Astrocyte (in vitro differentiated cells and primary cell): ENCODE measurements at regions not wholly inside any gene's neighbourhood (a gene's known extent, or its start where the extent isn't known, plus 50 kb on each side); places are given as distances from the start of the nearest gene placed in this dataset.
"Not testable (repeated sequence)": the region's sequence is repeated elsewhere in the genome, so short reads cannot be mapped to it uniquely, and the experiment has no call there.

Experiments used
- DNase-seq: peaks from one replicate; pipeline ENCODE4 v3.0.0-alpha.2; 2010; ENCODE audit warnings: low read depth
- FAIRE-seq: peaks from 2 replicates; lab custom pipeline; 2011; peaks lifted over from hg19 to GRCh38; lab: Jason Lieb, UNC
- H2AFZ ChIP-seq: 2 replicates; pipeline ENCODE4 v1.6.0; 2012; ENCODE audit warnings: low read depth, low read length, inconsistent platforms
- H3K27ac ChIP-seq: 2 replicates; pipeline ENCODE4 v1.5.1; 2011; ENCODE audit warnings: low read depth, low read length, inconsistent platforms
- H3K27me3 ChIP-seq: 2 replicates; pipeline ENCODE4 v1.6.0; 2011; ENCODE audit warnings: low read length, inconsistent platforms; ENCODE audit not compliant: insufficient read depth
- H3K36me3 ChIP-seq: 2 replicates; pipeline ENCODE4 v1.5.1; 2011; ENCODE audit warnings: low read length, inconsistent platforms; ENCODE audit not compliant: insufficient read depth
- H3K4me1 ChIP-seq: 2 replicates; pipeline ENCODE4 v1.5.1; 2011; ENCODE audit warnings: low read length, inconsistent platforms; ENCODE audit not compliant: insufficient read depth
- H3K4me2 ChIP-seq: 2 replicates; pipeline ENCODE4 v1.6.0; 2012; ENCODE audit warnings: low read length, inconsistent platforms
- H3K4me3 ChIP-seq: 2 replicates; pipeline ENCODE4 v1.5.1; 2011; ENCODE audit warnings: low read depth, mild to moderate bottlenecking, low read length, inconsistent platforms; ENCODE audit not compliant: insufficient read depth
- H3K79me2 ChIP-seq: 2 replicates; pipeline ENCODE4 v1.6.0; 2012; ENCODE audit warnings: mild to moderate bottlenecking, low read length, inconsistent platforms; ENCODE audit not compliant: insufficient read depth
- H3K9ac ChIP-seq: 2 replicates; pipeline ENCODE4 v1.6.0; 2012; ENCODE audit warnings: mild to moderate bottlenecking, low read length, inconsistent platforms
- H3K9me3 ChIP-seq: 2 replicates; pipeline ENCODE4 v1.5.1; 2012; ENCODE audit warnings: low read depth, mild to moderate bottlenecking, low read length, inconsistent platforms; ENCODE audit not compliant: insufficient read depth
- H4K20me1 ChIP-seq: 2 replicates; pipeline ENCODE4 v1.6.0; 2012; ENCODE audit warnings: low read length, inconsistent platforms; ENCODE audit not compliant: insufficient read depth
- H3K27ac Mint-ChIP-seq: one replicate; pipeline ENCODE4 v1.8.0; 2021; ENCODE audit warnings: mild to moderate bottlenecking, mixed read lengths; ENCODE audit not compliant: unreplicated experiment
- H3K27me3 Mint-ChIP-seq: one replicate; pipeline ENCODE4 v1.8.0; 2021; ENCODE audit warnings: low read depth, mixed read lengths; ENCODE audit not compliant: unreplicated experiment
- H3K36me3 Mint-ChIP-seq: one replicate; pipeline ENCODE4 v1.8.0; 2021; ENCODE audit warnings: low read depth, mixed read lengths; ENCODE audit not compliant: unreplicated experiment
- H3K4me1 Mint-ChIP-seq: one replicate; pipeline ENCODE4 v1.8.0; 2021; ENCODE audit warnings: low read depth, mixed read lengths; ENCODE audit not compliant: unreplicated experiment
- H3K4me3 Mint-ChIP-seq: one replicate; pipeline ENCODE4 v1.8.0; 2021; ENCODE audit warnings: mild to moderate bottlenecking, moderate library complexity, mixed read lengths; ENCODE audit not compliant: unreplicated experiment
- H3K9me3 Mint-ChIP-seq: one replicate; pipeline ENCODE4 v1.8.0; 2021; ENCODE audit warnings: mild to moderate bottlenecking, mixed read lengths; ENCODE audit not compliant: unreplicated experiment
- EZH2 ChIP-seq: IDR thresholded peaks from 2 replicates; pipeline ENCODE4 v1.6.1; 2012; ENCODE audit warnings: mild to moderate bottlenecking, low read length, inconsistent platforms; ENCODE audit not compliant: insufficient read depth
- TF ChIP-seq, protein P1 (sequence below): IDR thresholded peaks from 2 replicates; pipeline ENCODE4 v1.5.1; 2011; ENCODE audit warnings: low read depth, mild to moderate bottlenecking, inconsistent platforms, low read length, moderate library complexity; ENCODE audit not compliant: insufficient read depth

DNA sequence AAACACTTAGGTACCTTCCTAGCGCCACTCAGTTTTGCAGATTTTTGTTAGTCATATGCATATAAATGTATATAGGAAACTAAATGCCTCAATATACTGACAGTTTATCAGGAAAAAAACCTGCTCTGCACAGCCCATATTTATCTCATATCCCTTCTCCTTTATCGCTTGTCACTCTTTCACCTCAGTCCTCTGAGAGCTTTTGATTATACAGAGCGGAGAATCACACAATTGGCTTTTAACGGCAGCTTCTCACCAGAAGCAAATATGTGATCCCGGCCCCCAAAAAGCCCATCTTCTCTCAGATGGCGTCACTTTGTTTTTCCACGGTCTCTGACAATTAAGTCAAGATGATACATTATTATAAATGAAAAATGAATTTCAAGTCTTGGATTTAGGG is 362.6 kb downstream of the DNAH5 start:
- Histone ChIP-seq H4K20me1 (no peaks in the 10 kb centered on the region), H3K36me3 (no peaks in the 10 kb centered on the region), H3K9me3 (no peaks in the 10 kb centered on the region), H3K9ac (no peak overlapping the region), H3K79me2 (no peaks in the 10 kb centered on the region), H2AFZ (no peak overlapping the region), H3K4me1 (no peaks in the 10 kb centered on the region), H3K27ac (no peak overlapping the region), H3K27me3 (no peaks in the 10 kb centered on the region), H3K4me2 (no peak overlapping the region), H3K4me3 (no peak overlapping the region)
- Mint-ChIP-seq H3K36me3 (no peaks in the 10 kb centered on the region), H3K27ac (no peak overlapping the region), H3K4me3 (no peak overlapping the region), H3K4me1 (no peaks in the 10 kb centered on the region), H3K27me3 (no peaks in the 10 kb centered on the region), H3K9me3 (peaks cover 8% of the 10 kb centered on the region)
- TF ChIP-seq, protein P1, sequence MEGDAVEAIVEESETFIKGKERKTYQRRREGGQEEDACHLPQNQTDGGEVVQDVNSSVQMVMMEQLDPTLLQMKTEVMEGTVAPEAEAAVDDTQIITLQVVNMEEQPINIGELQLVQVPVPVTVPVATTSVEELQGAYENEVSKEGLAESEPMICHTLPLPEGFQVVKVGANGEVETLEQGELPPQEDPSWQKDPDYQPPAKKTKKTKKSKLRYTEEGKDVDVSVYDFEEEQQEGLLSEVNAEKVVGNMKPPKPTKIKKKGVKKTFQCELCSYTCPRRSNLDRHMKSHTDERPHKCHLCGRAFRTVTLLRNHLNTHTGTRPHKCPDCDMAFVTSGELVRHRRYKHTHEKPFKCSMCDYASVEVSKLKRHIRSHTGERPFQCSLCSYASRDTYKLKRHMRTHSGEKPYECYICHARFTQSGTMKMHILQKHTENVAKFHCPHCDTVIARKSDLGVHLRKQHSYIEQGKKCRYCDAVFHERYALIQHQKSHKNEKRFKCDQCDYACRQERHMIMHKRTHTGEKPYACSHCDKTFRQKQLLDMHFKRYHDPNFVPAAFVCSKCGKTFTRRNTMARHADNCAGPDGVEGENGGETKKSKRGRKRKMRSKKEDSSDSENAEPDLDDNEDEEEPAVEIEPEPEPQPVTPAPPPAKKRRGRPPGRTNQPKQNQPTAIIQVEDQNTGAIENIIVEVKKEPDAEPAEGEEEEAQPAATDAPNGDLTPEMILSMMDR: no peak
- TF ChIP-seq EZH2: no peak
- DNase-seq: no peak
- FAIRE-seq: no peak

GRCh38 chr5:13581132-13581531 is 363.4 kb downstream of the DNAH5 start:
- no peak for FAIRE-seq
- Histone ChIP-seq H3K4me3 (no peak overlapping the region), H3K4me1 (no peaks in the 10 kb centered on the region), H3K27me3 (no peaks in the 10 kb centered on the region), H2AFZ (no peak overlapping the region), H3K9me3 (no peaks in the 10 kb centered on the region), H4K20me1 (no peaks in the 10 kb centered on the region), H3K4me2 (no peak overlapping the region), H3K9ac (no peak overlapping the region), H3K36me3 (no peaks in the 10 kb centered on the region), H3K27ac (no peak overlapping the region), H3K79me2 (no peaks in the 10 kb centered on the region)
- no peaks in the 10 kb centered on the region for H3K36me3 Mint-ChIP-seq
- no peak overlapping the region for H3K27ac Mint-ChIP-seq
- DNase-seq: no peak
- H3K4me1 Mint-ChIP-seq: no peaks in the 10 kb centered on the region
- H3K27me3 Mint-ChIP-seq: no peaks in the 10 kb centered on the region
- no peak overlapping the region for H3K4me3 Mint-ChIP-seq
- H3K9me3 Mint-ChIP-seq: peaks cover 8% of the 10 kb centered on the region
- TF ChIP-seq EZH2: no peak
- TF ChIP-seq, protein P1: no peak

GRCh38 chr5:13580058-13580457 is 364.4 kb downstream of the DNAH5 start:
- H2AFZ ChIP-seq: no peak overlapping the region
- H3K36me3 Mint-ChIP-seq: no peaks in the 10 kb centered on the region
- H3K4me1 Mint-ChIP-seq: no peaks in the 10 kb centered on the region
- H3K9me3 ChIP-seq: no peaks in the 10 kb centered on the region
- H3K27ac Mint-ChIP-seq: no peak overlapping the region
- FAIRE-seq: no peak
- no peaks in the 10 kb centered on the region for H3K4me1 ChIP-seq
- no peak overlapping the region for H3K9ac ChIP-seq
- no peak for DNase-seq
- no peak overlapping the region for H3K4me3 ChIP-seq
- H3K27ac ChIP-seq: no peak overlapping the region
- H3K79me2 ChIP-seq: no peaks in the 10 kb centered on the region
- H3K4me2 ChIP-seq: no peak overlapping the region
- H3K9me3 Mint-ChIP-seq: peaks cover 8% of the 10 kb centered on the region
- H4K20me1 ChIP-seq: no peaks in the 10 kb centered on the region
- no peaks in the 10 kb centered on the region for H3K27me3 ChIP-seq
- no peak overlapping the region for H3K4me3 Mint-ChIP-seq
- no peak for TF ChIP-seq EZH2
- TF ChIP-seq, protein P1: no peak
- no peaks in the 10 kb centered on the region for H3K36me3 ChIP-seq
- H3K27me3 Mint-ChIP-seq: no peaks in the 10 kb centered on the region

DNA sequence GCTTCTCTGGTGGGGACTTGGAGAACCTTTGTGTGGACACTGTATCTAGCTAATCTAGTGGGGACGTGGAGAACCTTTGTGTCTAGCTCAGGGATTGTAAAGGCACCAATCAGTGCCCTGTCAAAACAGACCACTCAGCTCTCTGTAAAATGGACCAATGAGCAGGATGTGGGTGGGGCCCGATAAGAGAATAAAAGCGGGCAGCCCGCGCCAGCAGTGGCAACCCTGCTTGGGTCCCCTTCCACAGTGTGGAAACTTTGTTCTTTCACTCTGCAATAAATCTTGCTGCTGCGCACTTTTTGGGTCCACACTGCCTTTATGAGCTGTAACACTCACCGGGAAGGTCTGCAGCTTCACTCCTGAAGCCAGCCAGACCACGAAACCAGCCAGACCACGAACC is 365.4 kb downstream of the DNAH5 start:
- H4K20me1 ChIP-seq, H3K27ac ChIP-seq, DNase-seq, H3K9me3 Mint-ChIP-seq, H3K27me3 ChIP-seq, H3K36me3 Mint-ChIP-seq, H3K36me3 ChIP-seq, FAIRE-seq, H3K9ac ChIP-seq, H3K4me3 ChIP-seq, H3K4me1 Mint-ChIP-seq, H2AFZ ChIP-seq, H3K4me1 ChIP-seq, H3K4me2 ChIP-seq, H3K79me2 ChIP-seq, H3K9me3 ChIP-seq, H3K27ac Mint-ChIP-seq, H3K4me3 Mint-ChIP-seq, H3K27me3 Mint-ChIP-seq: not testable (repeated sequence)
